HG03432 (cell line): ENCODE measurements at regions not wholly inside any gene's neighbourhood (a gene's known extent, or its start where the extent isn't known, plus 50 kb on each side); places are given as distances from the start of the nearest gene placed in this dataset.
"Not testable (repeated sequence)": the region's sequence is repeated elsewhere in the genome, so short reads cannot be mapped to it uniquely, and the experiment has no call there.

Experiments
- ATAC-seq: cut with Tn5 transposase; IDR thresholded peaks from one replicate; pipeline ENCODE4 v1.9.1; 2021; ENCODE audit warnings: mild to moderate bottlenecking, moderate library complexity; ENCODE audit not compliant: unreplicated experiment

- ATAC-seq = peak; percentile 44
Observed at GRCh38 chr2:221929259-221929658, 357.2 kb upstream of the EPHA4 start.

- no peak for ATAC-seq
Observed at GRCh38 chr2:221926327-221926726, 354.2 kb upstream of the EPHA4 start.

DNA sequence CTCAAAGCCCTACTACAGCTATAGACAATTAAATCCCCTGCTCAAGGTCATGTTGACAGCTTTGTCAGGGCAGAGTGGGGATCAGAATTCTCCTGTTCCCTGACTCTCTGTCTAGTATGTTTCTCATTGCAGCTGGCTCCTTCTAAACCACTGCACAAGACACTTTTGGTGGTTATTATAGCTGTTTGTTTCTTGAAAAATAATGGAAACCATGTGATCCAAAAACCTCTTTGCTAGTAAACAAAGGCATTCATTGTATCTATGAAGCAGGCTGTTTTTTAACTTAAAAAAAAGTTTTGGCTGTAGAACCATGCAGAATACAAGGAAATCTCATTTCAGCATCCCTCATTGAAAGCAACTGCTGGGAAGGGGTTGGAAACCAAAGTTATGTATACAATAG is 352.5 kb upstream of the EPHA4 start:
- no peak for ATAC-seq

GRCh38 chr2:221915926-221916325 is 343.8 kb upstream of the EPHA4 start:
- no peak for ATAC-seq

GRCh38 chr2:221914334-221914880 is 342.3 kb upstream of the EPHA4 start:
- ATAC-seq = no peak

DNA sequence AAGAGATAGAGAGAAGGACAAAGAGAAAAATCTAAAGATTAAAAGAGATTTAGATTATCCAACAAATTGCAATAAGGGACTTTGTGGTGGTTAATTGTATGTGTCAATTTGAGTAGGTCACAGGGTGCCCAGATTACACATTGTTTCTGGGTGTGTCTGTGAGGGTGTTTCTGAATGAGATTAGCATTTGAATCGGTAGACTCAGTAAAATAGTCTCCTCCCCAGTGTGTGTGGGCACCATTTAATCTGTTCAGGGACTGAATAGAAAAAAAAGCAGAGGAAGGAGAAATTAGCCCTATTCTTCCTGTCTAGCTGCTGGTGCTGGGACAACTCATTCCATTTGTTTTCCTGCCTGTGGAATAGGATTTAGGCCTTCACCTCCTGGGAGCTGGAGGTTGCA is 339.8 kb upstream of the EPHA4 start:
- ATAC-seq = no peak

- no peak for ATAC-seq
Observed at GRCh38 chr2:221911321-221911720, 339.2 kb upstream of the EPHA4 start.

DNA sequence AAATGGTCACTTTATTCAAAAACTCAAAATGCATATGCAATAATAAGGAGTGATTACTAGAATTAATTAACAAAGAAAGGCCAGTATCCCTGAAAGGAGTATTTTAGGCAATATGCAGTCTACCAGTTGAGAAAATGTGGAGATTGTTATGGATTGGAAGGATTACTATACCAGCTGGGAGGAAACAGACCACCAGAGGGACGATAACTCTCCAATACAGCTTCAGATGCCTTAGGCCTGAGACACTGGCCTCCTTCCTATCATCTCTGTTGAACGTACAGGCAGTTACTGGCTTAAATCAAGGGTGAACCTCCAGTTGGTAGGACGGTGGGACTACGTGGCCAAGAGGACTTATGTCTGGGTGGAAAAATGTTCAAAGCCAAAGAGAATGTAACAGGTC is 336.4 kb upstream of the EPHA4 start:
- ATAC-seq = no peak

GRCh38 chr2:221897718-221898117 is 325.6 kb upstream of the EPHA4 start:
- ATAC-seq = no peak

DNA sequence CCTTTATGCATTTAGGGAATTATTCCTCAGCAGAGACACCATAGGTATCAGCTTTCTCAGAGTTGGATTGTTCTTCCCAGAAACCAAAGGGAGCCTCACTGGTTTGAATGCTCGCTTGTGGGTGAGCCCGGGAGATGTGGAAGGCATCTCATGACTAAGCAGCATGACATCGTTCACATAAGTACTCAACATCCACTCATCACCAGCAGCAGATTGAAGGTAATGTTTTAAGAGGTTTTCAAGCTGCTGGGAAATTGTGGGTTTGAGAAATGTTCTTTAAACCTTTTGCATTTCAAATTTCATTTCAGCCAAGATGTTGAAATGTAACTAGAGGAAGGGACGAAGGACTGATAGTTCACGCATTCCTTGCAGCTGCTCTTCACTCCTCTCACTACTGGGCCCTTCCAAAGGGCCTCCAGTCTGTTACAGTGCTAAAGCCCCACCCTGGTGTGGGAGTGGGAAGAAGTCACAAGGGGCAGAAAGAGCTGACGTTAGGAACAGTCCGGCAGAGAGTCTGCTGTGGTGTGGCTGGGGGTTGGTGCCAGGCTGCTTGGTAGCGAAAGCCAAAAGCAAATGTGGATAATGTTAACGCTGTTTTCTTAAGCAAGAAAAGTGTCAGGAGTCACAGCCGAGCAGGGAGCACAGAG is 324.5 kb upstream of the EPHA4 start:
- no peak for ATAC-seq

- ATAC-seq = no peak
Observed at GRCh38 chr2:221895366-221896121, 323.4 kb upstream of the EPHA4 start.

- ATAC-seq = no peak
Observed at GRCh38 chr2:221893501-221893900, 321.4 kb upstream of the EPHA4 start.

- not testable (repeated sequence) for ATAC-seq
Observed at GRCh38 chr2:221892006-221892405, 319.9 kb upstream of the EPHA4 start.

- ATAC-seq = no peak
Observed at GRCh38 chr2:221883976-221884375, 311.9 kb upstream of the EPHA4 start.

- ATAC-seq = no peak
Observed at GRCh38 chr2:221876016-221876415, 303.9 kb upstream of the EPHA4 start.

GRCh38 chr2:221874444-221874843 is 302.3 kb upstream of the EPHA4 start:
- no peak for ATAC-seq

GRCh38 chr2:221857719-221858118 is 285.6 kb upstream of the EPHA4 start:
- no peak for ATAC-seq

DNA sequence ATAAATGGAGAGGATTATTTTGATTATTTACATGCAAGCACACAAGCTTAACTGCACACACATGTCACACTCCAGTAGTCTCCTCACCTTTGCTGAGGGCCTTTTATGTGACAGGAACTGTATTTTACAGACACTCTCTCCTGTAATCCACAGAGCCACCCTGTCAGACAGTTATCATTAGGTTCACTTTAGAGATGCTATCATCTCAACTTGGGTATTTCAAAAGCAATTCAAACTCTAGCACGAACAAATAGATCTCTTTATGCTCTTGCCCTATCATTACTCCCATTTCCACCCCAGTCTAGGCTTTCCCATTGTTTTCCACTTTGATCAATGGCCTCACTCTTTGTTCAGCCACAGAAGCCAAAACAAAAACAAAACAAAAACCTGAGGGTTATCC is 281.2 kb upstream of the EPHA4 start:
- ATAC-seq = no peak

DNA sequence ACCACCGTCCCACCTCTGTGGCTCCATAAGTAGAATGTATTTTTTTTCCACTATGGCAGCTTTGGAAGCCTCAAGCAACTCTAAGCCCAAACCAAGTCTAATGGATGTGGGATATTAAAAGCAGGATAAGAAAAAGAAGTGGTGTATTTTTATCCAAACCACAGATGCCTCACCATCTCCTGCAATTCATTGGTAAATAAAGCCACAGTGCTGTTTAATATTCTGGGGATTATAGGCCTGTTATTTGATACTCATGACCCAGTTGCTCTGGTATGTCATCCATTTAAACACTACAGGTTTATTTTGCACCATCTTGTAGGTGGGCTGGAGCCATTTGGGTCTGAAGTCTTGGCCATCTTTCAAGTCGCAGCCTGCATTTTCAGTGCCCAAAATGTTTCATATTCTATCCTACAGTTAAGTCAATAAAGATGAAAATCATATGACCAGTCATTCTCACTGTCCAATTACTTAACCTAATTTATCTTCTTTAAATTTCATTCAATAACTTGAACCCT is 279.5 kb upstream of the EPHA4 start:
- ATAC-seq = no peak

- ATAC-seq = no peak
Observed at GRCh38 chr2:221850076-221850475, 278.0 kb upstream of the EPHA4 start.

GRCh38 chr2:221848286-221848685 is 276.2 kb upstream of the EPHA4 start:
- no peak for ATAC-seq

DNA sequence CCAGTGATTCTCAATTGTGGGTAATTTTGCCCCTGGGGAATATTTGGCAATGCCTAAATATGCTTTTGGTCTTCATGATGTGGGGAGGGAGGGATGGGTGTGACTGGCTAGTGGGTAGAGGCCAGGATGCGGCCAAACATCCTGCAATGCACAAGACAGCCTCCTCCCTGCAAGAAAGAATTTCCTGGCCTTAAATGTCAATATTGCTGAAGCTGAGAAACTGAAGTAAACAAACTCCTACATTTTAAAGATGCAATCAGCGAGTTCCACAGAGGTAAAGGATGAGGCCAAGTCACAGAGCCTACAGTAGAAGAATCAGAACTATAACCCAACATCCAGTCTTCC is 272.9 kb upstream of the EPHA4 start:
- no peak for ATAC-seq
